ENCODE measurements at regions not wholly inside any gene's neighbourhood (a gene's known extent, or its start where the extent isn't known, plus 50 kb on each side); places are given as distances from the start of the nearest gene placed in this dataset.

DNA sequence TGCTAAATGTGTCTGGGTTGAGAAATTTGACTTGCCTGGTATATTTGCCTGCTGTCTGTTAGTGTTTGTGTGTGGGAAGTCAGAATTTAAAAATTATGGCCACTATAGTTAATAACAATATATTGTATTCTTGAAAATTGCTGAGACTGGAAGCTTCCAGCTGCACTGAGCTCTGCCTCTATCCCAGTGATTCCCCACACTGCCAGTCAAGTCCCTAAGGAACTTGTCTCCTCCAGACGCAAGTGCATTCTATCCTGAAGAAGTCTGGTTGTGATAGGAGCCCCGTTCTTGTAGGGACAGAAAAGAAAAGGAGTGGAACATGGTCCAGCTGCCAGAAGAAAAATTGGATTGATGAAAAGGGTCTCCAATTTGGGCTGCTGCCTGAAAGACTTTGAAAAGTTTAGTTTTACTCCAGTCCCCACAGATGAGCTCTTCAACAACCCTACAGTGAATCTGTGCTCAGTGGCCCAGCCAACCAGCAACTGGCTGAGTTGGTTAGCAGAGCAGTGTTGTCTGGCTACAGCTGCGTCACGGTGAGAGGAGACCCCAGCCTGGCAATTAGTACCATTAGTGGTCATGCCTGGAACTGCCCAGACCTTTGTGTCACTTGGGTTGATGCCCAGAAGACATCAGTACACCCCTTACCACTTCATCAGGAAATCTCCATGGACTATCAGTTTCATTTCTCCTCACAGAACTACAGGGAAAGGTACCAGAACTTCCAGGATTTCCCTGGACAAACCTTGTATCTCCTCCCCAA lies 183.1 kb upstream of the MCHR2 start:
- CTCF ChIA-PET: no interaction called here
- H3K9me3 ChIP-seq (ENCODE audit: low read depth, low read length, poor library complexity, severe bottlenecking): no peaks in the 10 kb centered on the region
- DNase-seq (ENCODE audit: low spot score): no peak
- H3K4me1 ChIP-seq (ENCODE audit: insufficient read depth, low read length, poor library complexity, severe bottlenecking): no peaks in the 10 kb centered on the region
- no TSS peak for BruUV-seq (replicated peaks)
- no peaks in the 10 kb centered on the region for H3K36me3 ChIP-seq (ENCODE audit: insufficient read depth, low read length, poor library complexity, severe bottlenecking)
- POLR2A ChIA-PET (ENCODE audit: low non-redundant PET): no interaction called here
- no peak overlapping the region for H3K27ac ChIP-seq (ENCODE audit: low read depth, low read length, poor library complexity, severe bottlenecking)
- no peak overlapping the region for H3K4me3 ChIP-seq (ENCODE audit: low read depth, low read length, poor library complexity, severe bottlenecking)
- intact Hi-C loops (cut with micrococcal nuclease; ENCODE audit: unreplicated experiment): loop anchor here (2.0 kb wide), 1 partner anchor 300 kb away; no protein-coding TSS in a partner anchor
- H3K27me3 ChIP-seq (replicated peaks; ENCODE audit: insufficient read depth, low read depth, low read length, poor library complexity): no peaks in the 10 kb centered on the region
- TF ChIP-seq EZH2 (IDR thresholded peaks at IDR 0.05; ENCODE audit: borderline replicate concordance, low read depth, low read length, poor library complexity, severe bottlenecking): no peak
- TF ChIP-seq, protein P1, sequence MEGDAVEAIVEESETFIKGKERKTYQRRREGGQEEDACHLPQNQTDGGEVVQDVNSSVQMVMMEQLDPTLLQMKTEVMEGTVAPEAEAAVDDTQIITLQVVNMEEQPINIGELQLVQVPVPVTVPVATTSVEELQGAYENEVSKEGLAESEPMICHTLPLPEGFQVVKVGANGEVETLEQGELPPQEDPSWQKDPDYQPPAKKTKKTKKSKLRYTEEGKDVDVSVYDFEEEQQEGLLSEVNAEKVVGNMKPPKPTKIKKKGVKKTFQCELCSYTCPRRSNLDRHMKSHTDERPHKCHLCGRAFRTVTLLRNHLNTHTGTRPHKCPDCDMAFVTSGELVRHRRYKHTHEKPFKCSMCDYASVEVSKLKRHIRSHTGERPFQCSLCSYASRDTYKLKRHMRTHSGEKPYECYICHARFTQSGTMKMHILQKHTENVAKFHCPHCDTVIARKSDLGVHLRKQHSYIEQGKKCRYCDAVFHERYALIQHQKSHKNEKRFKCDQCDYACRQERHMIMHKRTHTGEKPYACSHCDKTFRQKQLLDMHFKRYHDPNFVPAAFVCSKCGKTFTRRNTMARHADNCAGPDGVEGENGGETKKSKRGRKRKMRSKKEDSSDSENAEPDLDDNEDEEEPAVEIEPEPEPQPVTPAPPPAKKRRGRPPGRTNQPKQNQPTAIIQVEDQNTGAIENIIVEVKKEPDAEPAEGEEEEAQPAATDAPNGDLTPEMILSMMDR (conservative IDR thresholded peaks at IDR 0.05; ENCODE audit: low read depth, low read length): no peak

DNA sequence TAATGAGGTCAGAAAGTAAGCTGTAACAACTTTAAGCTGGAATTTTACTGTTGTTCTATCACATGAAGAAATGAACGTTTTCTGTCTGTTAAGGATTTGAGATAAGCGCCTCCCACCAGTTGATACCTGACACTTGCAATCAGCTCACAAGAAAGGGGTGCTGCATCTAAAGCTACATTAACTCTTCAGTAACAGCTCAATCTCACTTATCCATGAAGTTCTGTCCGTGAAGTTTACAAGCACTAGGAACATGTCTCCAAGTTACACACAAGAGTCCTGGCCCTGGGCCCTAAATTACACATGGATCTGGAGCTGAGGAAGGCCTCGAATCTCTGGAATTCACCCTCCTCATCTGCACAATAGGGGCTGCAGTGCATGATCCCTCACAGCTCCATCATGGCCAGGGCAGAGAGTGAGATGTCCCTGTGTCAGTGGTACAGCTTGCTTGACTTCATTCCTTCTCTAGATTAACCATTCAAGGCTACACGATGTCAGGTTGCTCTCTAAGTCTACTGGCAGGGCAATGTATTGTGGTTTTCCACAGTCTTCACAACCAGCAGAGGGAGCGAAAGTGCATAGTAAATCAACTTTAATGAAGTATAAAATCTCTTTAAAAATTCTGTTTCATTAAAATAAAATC lies 182.4 kb upstream of the MCHR2 start:
- no peaks in the 10 kb centered on the region for H3K9me3 ChIP-seq (ENCODE audit: low read depth, low read length, poor library complexity, severe bottlenecking)
- no peak for TF ChIP-seq EZH2 (IDR thresholded peaks at IDR 0.05; ENCODE audit: borderline replicate concordance, low read depth, low read length, poor library complexity, severe bottlenecking)
- TF ChIP-seq, protein P1 (conservative IDR thresholded peaks at IDR 0.05; ENCODE audit: low read depth, low read length): peak; percentile 60
- ChIA-PET POLR2A (ENCODE audit: low non-redundant PET) (no interaction called here), CTCF (no interaction called here)
- peak; percentile 34 for DNase-seq (ENCODE audit: low spot score)
- no peak overlapping the region for H3K27ac ChIP-seq (ENCODE audit: low read depth, low read length, poor library complexity, severe bottlenecking)
- intact Hi-C loops (cut with micrococcal nuclease; ENCODE audit: unreplicated experiment): loop anchor here (2.0 kb wide), 1 partner anchor 300 kb away; no protein-coding TSS in a partner anchor
- H3K4me3 ChIP-seq (ENCODE audit: low read depth, low read length, poor library complexity, severe bottlenecking): no peak overlapping the region
- BruUV-seq (replicated peaks): no TSS peak
- no peaks in the 10 kb centered on the region for H3K27me3 ChIP-seq (replicated peaks; ENCODE audit: insufficient read depth, low read depth, low read length, poor library complexity)
- no peaks in the 10 kb centered on the region for H3K36me3 ChIP-seq (ENCODE audit: insufficient read depth, low read length, poor library complexity, severe bottlenecking)
- H3K4me1 ChIP-seq (ENCODE audit: insufficient read depth, low read length, poor library complexity, severe bottlenecking): no peaks in the 10 kb centered on the region

DNA sequence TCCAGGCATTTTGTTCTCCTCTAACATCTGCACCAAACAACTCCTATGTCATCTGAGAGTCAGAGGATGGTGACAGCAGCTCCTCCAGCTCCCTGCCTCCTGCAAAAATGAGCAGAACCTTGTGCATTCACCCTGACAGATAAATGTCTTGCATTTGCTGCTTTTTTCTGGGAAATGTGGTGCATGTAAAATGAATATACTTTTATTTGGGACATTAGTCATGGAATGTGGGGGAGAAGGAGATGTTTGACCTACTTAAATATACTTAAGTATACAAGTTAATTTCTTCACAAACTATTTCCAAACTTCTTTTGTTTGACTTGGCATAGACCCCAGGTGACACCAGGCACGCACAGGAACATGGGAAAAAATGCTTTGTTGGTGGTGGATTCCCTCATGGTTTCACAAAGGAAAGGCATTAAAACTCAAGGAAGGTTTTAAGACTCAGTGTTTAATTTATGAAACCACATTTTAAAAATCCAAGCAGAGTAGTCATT lies 181.8 kb upstream of the MCHR2 start:
- TF ChIP-seq EZH2 (IDR thresholded peaks at IDR 0.05; ENCODE audit: borderline replicate concordance, low read depth, low read length, poor library complexity, severe bottlenecking): no peak
- TF ChIP-seq, protein P1 (conservative IDR thresholded peaks at IDR 0.05; ENCODE audit: low read depth, low read length): no peak
- H3K4me3 ChIP-seq (ENCODE audit: low read depth, low read length, poor library complexity, severe bottlenecking): no peak overlapping the region
- no TSS peak for BruUV-seq (replicated peaks)
- intact Hi-C loops (cut with micrococcal nuclease; ENCODE audit: unreplicated experiment): loop anchor here (2.0 kb wide), 1 partner anchor 301 kb away; no protein-coding TSS in a partner anchor
- no peaks in the 10 kb centered on the region for H3K4me1 ChIP-seq (ENCODE audit: insufficient read depth, low read length, poor library complexity, severe bottlenecking)
- ChIA-PET CTCF (no interaction called here), POLR2A (ENCODE audit: low non-redundant PET) (no interaction called here)
- no peak overlapping the region for H3K27ac ChIP-seq (ENCODE audit: low read depth, low read length, poor library complexity, severe bottlenecking)
- no peaks in the 10 kb centered on the region for H3K9me3 ChIP-seq (ENCODE audit: low read depth, low read length, poor library complexity, severe bottlenecking)
- H3K27me3 ChIP-seq (replicated peaks; ENCODE audit: insufficient read depth, low read depth, low read length, poor library complexity): no peaks in the 10 kb centered on the region
- DNase-seq (ENCODE audit: low spot score): no peak
- H3K36me3 ChIP-seq (ENCODE audit: insufficient read depth, low read length, poor library complexity, severe bottlenecking): no peaks in the 10 kb centered on the region

Data from A673 (cell line).